ENCODE measurements at regions not wholly inside any gene's neighbourhood (a gene's known extent, or its start where the extent isn't known, plus 50 kb on each side); places are given as distances from the start of the nearest gene placed in this dataset.
"Not testable (repeated sequence)": the region's sequence is repeated elsewhere in the genome, so short reads cannot be mapped to it uniquely, and the experiment has no call there.

GRCh38 chr6:4256969-4257368, 121.6 kb upstream of the ECI2 start:
- DNase-seq (ENCODE audit: low read depth) = no peak

DNA sequence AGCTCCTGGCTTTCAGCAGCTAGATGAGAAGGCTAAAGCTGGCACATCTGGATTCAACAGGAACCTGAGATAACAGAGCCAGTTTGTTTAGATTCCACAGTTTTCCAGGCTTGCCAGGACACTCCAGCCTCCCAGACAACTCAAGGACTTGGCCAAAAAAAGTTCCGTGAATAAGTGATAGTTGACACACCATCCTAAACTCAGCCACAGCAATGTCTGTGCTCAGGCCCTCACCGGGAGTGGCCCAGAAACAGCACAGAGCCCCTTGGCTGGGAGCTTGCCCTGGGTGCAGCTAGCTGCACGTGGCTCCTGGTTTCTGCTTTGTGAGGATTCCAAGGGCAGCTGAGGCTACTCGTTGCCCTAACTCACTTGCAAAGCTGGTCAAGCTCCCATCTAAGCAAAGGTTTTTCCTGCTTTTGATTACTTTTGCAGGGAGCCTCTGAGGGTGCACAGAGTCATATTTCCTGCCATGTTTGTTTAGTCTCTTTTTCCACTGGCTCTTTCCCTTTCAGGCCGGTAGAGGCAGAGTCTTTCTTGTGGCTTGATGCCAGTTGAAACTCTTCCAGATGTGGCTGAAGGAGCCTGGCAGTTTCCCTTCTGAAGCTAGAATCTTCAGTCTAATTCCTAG, 118.3 kb upstream of the ECI2 start:
- no peak for DNase-seq (ENCODE audit: low read depth)

DNA sequence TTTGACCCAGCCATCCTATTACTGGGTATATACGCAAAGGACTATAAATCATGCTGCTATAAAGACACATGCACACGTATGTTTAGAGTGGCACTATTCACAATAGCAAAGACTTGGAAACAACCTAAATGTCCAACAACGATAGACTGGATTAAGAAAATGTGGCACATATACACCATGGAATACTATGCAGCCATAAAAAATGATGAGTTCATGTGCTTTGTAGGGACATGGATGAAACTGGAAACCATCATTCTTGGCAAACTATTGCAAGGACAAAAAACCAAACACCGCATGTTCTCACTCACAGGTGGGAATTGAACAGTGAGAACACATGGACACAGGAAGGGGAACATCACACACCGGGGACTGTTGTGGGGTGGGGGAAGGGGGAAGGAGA, 117.1 kb upstream of the ECI2 start:
- DNase-seq (ENCODE audit: low read depth) = not testable (repeated sequence)

GRCh38 chr6:4250645-4251044, 115.3 kb upstream of the ECI2 start:
- DNase-seq (ENCODE audit: low read depth) = no peak

DNA sequence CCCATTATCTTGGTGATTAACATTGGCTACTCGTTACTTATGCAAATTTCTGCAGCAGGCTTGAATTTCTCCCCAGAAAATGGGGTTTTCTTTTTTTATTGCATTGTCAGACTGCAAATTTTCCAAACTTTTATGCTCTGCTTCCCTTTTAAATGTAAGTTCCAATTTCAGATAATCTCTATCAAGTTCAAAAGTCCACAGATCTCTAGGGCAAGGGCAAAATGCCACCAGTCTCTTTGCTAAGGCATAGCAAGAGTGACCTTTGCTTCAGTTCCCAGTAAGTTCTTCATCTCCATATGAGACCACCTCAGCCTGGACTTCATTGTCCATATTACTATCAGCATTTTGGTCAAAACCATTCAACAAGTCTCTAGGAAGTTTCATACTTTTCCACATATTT, 108.5 kb upstream of the ECI2 start:
- not testable (repeated sequence) for DNase-seq (ENCODE audit: low read depth)

GRCh38 chr6:4243237-4243636, 107.9 kb upstream of the ECI2 start:
- no peak for DNase-seq (ENCODE audit: low read depth)

GRCh38 chr6:4242601-4243000, 107.2 kb upstream of the ECI2 start:
- DNase-seq (ENCODE audit: low read depth) = no peak

GRCh38 chr6:4240148-4240547, 104.8 kb upstream of the ECI2 start:
- no peak for DNase-seq (ENCODE audit: low read depth)

DNA sequence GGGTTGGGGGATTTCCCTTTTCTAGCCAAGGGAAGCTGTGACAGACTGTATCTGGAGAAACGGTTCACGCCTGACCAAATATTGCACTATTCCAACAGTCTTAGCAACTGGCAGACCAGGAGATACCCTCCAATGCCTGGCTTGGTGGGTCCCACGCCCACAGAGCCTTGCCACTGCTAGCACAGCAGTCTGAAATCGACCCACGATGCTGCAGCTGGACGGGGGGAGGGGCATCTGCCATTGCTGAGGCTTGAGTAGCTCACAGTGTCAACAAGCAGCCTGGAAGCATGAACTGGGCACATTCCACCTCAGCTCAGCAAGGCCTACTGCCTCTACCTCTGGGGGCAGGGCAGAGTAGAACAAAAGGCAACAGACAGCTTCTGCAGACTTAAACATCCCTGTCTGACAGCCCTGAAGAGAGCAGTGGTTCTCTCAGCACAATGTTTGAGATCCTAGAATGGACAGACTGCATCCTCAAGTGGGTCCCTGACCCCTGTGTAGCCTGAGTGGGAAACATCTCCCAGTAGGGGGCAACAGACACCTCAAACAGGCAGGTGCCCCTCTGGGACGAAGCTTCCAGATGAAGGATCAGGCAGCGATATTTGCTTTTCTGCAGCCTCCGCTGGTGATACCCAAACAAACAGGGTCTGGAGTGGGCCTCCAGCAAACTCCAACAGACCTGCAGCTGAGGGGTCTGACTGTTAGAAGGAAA, 89.9 kb upstream of the ECI2 start:
- no peak for DNase-seq (ENCODE audit: low read depth)

GRCh38 chr6:4224067-4224978, 88.9 kb upstream of the ECI2 start:
- DNase-seq (ENCODE audit: low read depth) = no peak

GRCh38 chr6:4220558-4220957, 85.2 kb upstream of the ECI2 start:
- no peak for DNase-seq (ENCODE audit: low read depth)

DNA sequence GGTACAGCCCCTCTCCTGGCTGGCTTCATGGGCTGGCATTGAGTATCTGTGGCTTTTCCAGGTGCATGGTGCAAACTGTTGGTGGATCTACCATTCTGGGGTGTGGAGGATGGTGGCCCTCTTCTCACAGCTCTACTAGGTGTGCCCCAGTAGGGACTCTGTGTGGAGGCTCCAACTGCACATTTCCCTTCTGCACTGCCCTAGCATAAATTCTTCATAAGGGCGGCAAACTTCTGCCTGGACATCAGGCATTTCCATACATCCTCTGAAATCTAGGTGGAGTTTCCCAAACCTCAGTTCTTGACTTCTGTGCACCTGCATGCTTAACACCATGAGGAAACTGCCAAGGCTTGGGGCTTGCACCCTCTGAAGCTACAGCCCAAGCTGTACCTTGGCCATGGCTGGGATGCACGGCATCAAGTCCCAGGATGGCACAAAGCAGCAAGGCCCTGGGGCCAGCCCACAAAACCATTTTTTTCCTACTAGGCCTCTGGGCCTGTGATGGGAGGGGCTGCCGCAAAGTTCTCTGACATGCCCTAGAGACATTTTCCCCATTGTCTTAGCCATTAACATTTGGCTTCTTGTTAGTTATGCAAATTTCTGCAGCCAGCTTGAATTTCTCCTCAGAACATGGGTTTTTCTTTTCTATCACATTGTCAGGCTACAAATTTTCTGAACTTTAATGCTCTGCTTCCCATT, 83.4 kb upstream of the ECI2 start:
- not testable (repeated sequence) for DNase-seq (ENCODE audit: low read depth)

GRCh38 chr6:4212588-4212987, 77.2 kb upstream of the ECI2 start:
- no peak for DNase-seq (ENCODE audit: low read depth)

DNA sequence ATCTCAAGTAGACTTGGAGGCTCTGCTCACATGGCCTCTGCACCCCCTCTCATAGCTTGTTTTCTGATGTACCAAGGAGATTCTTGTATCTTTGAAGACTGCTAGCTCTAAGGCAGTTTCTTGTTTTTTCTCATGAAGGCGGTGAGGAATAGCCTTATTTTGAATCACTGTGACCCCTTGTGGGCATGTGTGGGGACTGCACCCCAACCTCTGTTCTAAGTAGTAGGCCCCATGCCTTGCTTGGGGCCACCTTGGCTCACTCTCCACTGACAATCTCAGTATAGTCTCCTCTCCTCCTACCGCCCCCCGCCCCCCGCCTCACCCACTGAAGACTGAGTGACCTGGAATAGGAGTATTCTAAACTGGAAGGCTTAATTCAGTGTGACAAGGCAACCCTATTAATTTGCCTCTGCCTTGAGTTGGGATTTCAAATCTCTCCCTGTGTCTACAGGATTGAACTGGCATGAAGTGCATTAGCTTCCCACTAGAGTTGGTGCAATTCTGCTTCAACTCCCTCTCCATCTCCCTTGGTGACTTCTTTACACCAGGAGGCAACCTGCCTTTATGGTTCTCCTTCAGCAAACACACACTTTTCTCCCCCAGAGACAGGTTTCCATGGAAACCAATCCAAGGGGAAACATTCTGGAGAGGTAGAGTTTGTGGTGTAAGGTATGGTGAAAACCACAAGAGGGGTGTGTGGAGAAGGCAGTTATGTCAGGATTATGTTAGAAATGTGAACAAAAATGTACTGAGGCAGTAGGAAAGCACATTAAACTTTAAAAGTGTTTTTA, 75.4 kb upstream of the ECI2 start:
- peak; percentile 25 for DNase-seq (ENCODE audit: low read depth)

GRCh38 chr6:4209196-4209595, 73.8 kb upstream of the ECI2 start:
- no peak for DNase-seq (ENCODE audit: low read depth)

GRCh38 chr6:4208158-4208557, 72.8 kb upstream of the ECI2 start:
- no peak for DNase-seq (ENCODE audit: low read depth)

- DNase-seq (ENCODE audit: low read depth) = not testable (repeated sequence)
These were observed 68.5 kb upstream of the ECI2 start for GRCh38 chr6:4203642-4204417.

DNA sequence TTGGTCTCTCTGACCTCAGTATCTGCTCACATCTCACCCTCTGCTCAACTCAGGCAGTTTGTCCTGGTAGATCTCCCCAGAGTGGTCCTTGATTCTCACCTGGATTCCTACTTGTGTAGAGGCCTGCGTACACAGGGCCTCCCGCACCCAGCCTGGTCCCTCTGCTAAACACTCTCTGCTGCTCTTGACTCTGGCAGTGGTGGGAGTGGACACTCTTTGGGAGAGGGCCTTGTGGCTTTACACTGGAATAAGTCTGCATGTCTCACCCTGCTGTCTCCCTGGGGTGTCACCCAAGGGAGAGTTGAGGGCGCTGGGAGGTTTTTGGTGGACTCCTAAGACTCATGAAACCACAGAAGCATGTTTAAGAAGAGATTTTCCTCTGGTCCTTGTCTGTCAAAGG, 57.3 kb upstream of the ECI2 start:
- DNase-seq (ENCODE audit: low read depth) = no peak

- DNase-seq (ENCODE audit: low read depth) = no peak
These were observed 56.8 kb upstream of the ECI2 start for GRCh38 chr6:4192173-4192572.

DNA sequence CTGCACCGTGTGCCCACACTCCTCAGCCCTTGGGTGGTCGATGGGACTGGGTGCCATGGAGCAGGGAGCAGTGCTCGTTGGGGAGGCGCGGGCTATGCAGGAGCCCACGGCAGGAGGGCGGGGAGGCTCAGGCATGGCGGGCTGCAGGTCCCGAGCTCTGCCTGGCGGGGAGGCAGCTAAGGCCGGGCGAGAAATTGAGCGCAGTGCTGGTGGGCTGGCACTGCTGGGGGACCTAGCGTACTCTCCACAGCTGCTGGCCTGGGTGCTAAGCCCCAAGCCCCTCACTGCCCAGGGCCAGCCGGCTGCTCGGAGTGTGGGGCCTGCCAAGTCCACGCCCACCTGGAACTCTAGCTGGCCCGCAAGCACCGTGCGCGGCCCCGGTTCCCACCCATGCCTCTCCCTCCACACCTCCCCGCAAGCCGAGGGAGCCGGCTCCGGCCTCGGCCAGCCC, 55.9 kb upstream of the ECI2 start:
- no peak for DNase-seq (ENCODE audit: low read depth)

GRCh38 chr6:4189249-4189648, 53.9 kb upstream of the ECI2 start:
- DNase-seq (ENCODE audit: low read depth) = no peak

All from activated T-helper 9 cell treated with anti-CD3 and anti-CD28 coated beads, Interleukin-2, amount 50 U/mL, for 16 hours (primary cell).